ENCODE measurements at regions not wholly inside any gene's neighbourhood (a gene's known extent, or its start where the extent isn't known, plus 50 kb on each side); places are given as distances from the start of the nearest gene placed in this dataset.

DNA sequence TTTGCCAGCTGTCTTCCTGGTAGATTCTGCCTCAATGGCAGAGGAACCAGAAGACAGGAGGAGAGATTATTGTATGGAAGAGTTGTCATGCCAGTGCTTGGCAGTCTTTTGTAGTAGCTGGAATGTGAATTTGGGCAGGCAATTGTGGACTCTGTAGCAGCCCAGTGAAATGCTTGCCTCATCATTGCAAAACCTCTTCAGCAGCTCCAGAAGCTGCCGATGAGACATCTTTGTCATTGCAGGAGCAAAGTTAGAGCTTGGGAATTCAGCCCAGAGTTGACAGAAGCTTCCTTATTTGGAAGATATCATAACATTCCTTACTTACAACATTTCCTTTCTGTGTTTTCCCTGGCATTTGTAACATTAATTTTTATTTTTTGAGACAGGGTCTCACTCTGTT is 1250.9 kb downstream of the CDY2B start:
- no peaks in the 10 kb centered on the region for H3K27me3 ChIP-seq (ENCODE audit: control insufficient read depth in 1 of 2, insufficient read depth in 1 of 2, low read length in 2 of 2)
- no peaks in the 10 kb centered on the region for H3K79me1 ChIP-seq (replicated peaks; ENCODE audit: low read length, poor library complexity, severe bottlenecking)
- H3K4me2 ChIP-seq (ENCODE audit: low read length, poor library complexity, severe bottlenecking) = no peak overlapping the region
- no peak overlapping the region for H2BK5ac ChIP-seq (ENCODE audit: low read depth, low read length, poor library complexity, severe bottlenecking)
- no peaks in the 10 kb centered on the region for H3K9me3 ChIP-seq (ENCODE audit: control insufficient read depth, low read length)
- H3K18ac ChIP-seq (ENCODE audit: low read depth in 1 of 2, low read length in 2 of 2) = no peak overlapping the region
- no peak overlapping the region for H4K91ac ChIP-seq (ENCODE audit: low read length)
- no peak overlapping the region for H2BK120ac ChIP-seq (ENCODE audit: low read depth, low read length)
- no peak overlapping the region for H4K8ac ChIP-seq (ENCODE audit: low read length)
- H3K14ac ChIP-seq (ENCODE audit: low read length in 2 of 2) = no peak overlapping the region
- peak overlapping the region; percentile 53 for H3K27ac ChIP-seq (ENCODE audit: low read length, poor library complexity, severe bottlenecking)
- no peak overlapping the region for H3K4ac ChIP-seq (ENCODE audit: low read depth in 1 of 2, low read length in 2 of 2)
- no peak overlapping the region for H2BK15ac ChIP-seq (ENCODE audit: low read depth, poor library complexity, severe bottlenecking)
- no CpG with 5 or more reads among the region's 1 CpG for WGBS
- H3K4me1 ChIP-seq (ENCODE audit: control insufficient read depth, insufficient read depth, low read depth, low read length) = no peaks in the 10 kb centered on the region
- H2BK12ac ChIP-seq (ENCODE audit: low read length in 2 of 2) = no peak overlapping the region
- H3K23ac ChIP-seq (ENCODE audit: low read length in 2 of 2) = no peak overlapping the region
- H3K36me3 ChIP-seq (ENCODE audit: control insufficient read depth in 1 of 2, insufficient read depth in 2 of 2, low read depth in 1 of 2, low read length in 2 of 2) = no peaks in the 10 kb centered on the region
- H3K9ac ChIP-seq (ENCODE audit: low read length) = no peak overlapping the region
- peak; percentile 29 for DNase-seq
- no peak overlapping the region for H2AK5ac ChIP-seq (ENCODE audit: low read length, severe bottlenecking)
- H2AFZ ChIP-seq (ENCODE audit: low read depth, low read length) = peak overlapping the region; percentile 39
- H3K4me3 ChIP-seq (ENCODE audit: insufficient read depth in 1 of 2, low read depth in 1 of 2, low read length in 2 of 2) = no peak overlapping the region

DNA sequence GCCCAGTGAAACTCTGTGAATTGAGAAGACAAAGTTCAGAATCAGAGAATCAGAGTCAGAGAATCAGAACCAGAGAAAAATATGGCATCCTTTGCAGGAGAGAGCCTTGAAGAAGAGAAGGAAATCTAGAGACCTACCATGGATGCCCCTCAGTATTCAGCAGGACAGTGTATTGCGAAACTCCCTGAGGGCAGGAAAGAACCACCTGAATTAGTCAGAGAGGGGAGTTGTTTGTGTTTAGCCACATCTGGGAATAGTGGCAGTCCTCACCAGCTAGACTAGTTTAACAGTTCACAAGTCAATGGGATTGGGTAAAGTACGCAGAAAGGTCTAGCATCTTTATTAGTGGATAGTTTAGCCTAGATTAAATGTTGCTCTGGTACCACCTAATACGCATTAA is 1252.9 kb downstream of the CDY2B start:
- Histone ChIP-seq H2BK5ac (ENCODE audit: low read depth, low read length, poor library complexity, severe bottlenecking) (no peak overlapping the region), H3K14ac (ENCODE audit: low read length in 2 of 2) (no peak overlapping the region), H4K8ac (ENCODE audit: low read length) (no peak overlapping the region), H2BK120ac (ENCODE audit: low read depth, low read length) (no peak overlapping the region), H3K4me3 (ENCODE audit: insufficient read depth in 1 of 2, low read depth in 1 of 2, low read length in 2 of 2) (no peak overlapping the region), H2BK15ac (ENCODE audit: low read depth, poor library complexity, severe bottlenecking) (no peak overlapping the region), H3K27ac (ENCODE audit: low read length, poor library complexity, severe bottlenecking) (no peak overlapping the region), H3K79me1 (replicated peaks; ENCODE audit: low read length, poor library complexity, severe bottlenecking) (no peaks in the 10 kb centered on the region), H3K4ac (ENCODE audit: low read depth in 1 of 2, low read length in 2 of 2) (no peak overlapping the region), H3K23ac (ENCODE audit: low read length in 2 of 2) (no peak overlapping the region), H2AFZ (ENCODE audit: low read depth, low read length) (no peak overlapping the region), H3K4me2 (ENCODE audit: low read length, poor library complexity, severe bottlenecking) (no peak overlapping the region), H2AK5ac (ENCODE audit: low read length, severe bottlenecking) (no peak overlapping the region), H4K91ac (ENCODE audit: low read length) (no peak overlapping the region), H3K9ac (ENCODE audit: low read length) (no peak overlapping the region), H3K36me3 (ENCODE audit: control insufficient read depth in 1 of 2, insufficient read depth in 2 of 2, low read depth in 1 of 2, low read length in 2 of 2) (no peaks in the 10 kb centered on the region), H3K9me3 (ENCODE audit: control insufficient read depth, low read length) (no peaks in the 10 kb centered on the region), H3K4me1 (ENCODE audit: control insufficient read depth, insufficient read depth, low read depth, low read length) (no peaks in the 10 kb centered on the region), H3K27me3 (ENCODE audit: control insufficient read depth in 1 of 2, insufficient read depth in 1 of 2, low read length in 2 of 2) (no peaks in the 10 kb centered on the region), H3K18ac (ENCODE audit: low read depth in 1 of 2, low read length in 2 of 2) (no peak overlapping the region), H2BK12ac (ENCODE audit: low read length in 2 of 2) (no peak overlapping the region)
- WGBS = 100% methylated on average over 2 of the region's 3 CpGs
- no peak for DNase-seq

DNA sequence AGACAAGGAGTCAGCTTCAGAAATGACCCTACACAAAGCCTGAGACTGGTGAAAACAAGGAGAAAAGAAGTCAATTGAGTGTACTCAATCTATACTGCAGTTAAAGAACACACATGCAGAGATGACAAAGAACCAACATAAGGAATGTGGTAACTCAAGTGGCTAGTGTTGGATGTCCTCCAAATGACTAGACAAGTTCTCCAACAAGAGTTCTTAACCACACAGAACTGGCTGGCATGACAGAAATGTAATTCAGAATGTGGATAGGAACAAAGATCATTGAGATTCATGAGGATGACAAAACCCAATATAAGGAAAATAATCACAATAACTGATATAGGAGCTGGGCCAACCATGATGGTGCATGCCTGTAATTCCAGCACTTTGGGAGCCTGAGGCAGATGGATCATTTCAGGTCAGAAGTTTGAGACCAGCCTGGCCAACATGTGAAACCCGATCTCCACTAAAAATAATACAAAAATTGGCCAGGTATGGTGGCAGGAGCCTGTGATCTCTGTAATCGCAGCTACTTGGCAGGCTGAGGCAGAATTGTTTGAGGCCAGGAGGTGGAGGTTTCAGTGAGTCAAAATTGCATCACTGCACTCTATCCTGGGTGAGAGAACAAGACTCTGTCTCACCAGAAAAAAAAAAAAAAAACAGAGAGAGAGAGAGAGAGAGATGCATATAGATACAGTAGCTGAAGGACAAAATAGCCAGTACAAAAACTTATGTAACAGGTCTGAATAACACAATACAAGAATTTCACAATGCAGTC is 1263.6 kb downstream of the CDY2B start:
- no peak overlapping the region for H2AFZ ChIP-seq (ENCODE audit: low read depth, low read length)
- no peaks in the 10 kb centered on the region for H3K79me1 ChIP-seq (replicated peaks; ENCODE audit: low read length, poor library complexity, severe bottlenecking)
- no CpG with 5 or more reads among the region's 2 CpGs for WGBS
- no peak overlapping the region for H3K4me3 ChIP-seq (ENCODE audit: insufficient read depth in 1 of 2, low read depth in 1 of 2, low read length in 2 of 2)
- H3K9ac ChIP-seq (ENCODE audit: low read length) = no peak overlapping the region
- H2BK12ac ChIP-seq (ENCODE audit: low read length in 2 of 2) = no peak overlapping the region
- H4K91ac ChIP-seq (ENCODE audit: low read length) = no peak overlapping the region
- no peak overlapping the region for H3K14ac ChIP-seq (ENCODE audit: low read length in 2 of 2)
- no peaks in the 10 kb centered on the region for H3K9me3 ChIP-seq (ENCODE audit: control insufficient read depth, low read length)
- H4K8ac ChIP-seq (ENCODE audit: low read length) = no peak overlapping the region
- peak; percentile 45 for DNase-seq
- no peaks in the 10 kb centered on the region for H3K27me3 ChIP-seq (ENCODE audit: control insufficient read depth in 1 of 2, insufficient read depth in 1 of 2, low read length in 2 of 2)
- no peak overlapping the region for H3K4ac ChIP-seq (ENCODE audit: low read depth in 1 of 2, low read length in 2 of 2)
- H3K4me1 ChIP-seq (ENCODE audit: control insufficient read depth, insufficient read depth, low read depth, low read length) = peaks cover 2% of the 10 kb centered on the region
- H3K36me3 ChIP-seq (ENCODE audit: control insufficient read depth in 1 of 2, insufficient read depth in 2 of 2, low read depth in 1 of 2, low read length in 2 of 2) = no peaks in the 10 kb centered on the region
- no peak overlapping the region for H3K23ac ChIP-seq (ENCODE audit: low read length in 2 of 2)
- H3K4me2 ChIP-seq (ENCODE audit: low read length, poor library complexity, severe bottlenecking) = no peak overlapping the region
- no peak overlapping the region for H3K18ac ChIP-seq (ENCODE audit: low read depth in 1 of 2, low read length in 2 of 2)
- H2BK15ac ChIP-seq (ENCODE audit: low read depth, poor library complexity, severe bottlenecking) = no peak overlapping the region
- H3K27ac ChIP-seq (ENCODE audit: low read length, poor library complexity, severe bottlenecking) = no peak overlapping the region
- H2BK120ac ChIP-seq (ENCODE audit: low read depth, low read length) = no peak overlapping the region
- no peak overlapping the region for H2BK5ac ChIP-seq (ENCODE audit: low read depth, low read length, poor library complexity, severe bottlenecking)
- no peak overlapping the region for H2AK5ac ChIP-seq (ENCODE audit: low read length, severe bottlenecking)

DNA sequence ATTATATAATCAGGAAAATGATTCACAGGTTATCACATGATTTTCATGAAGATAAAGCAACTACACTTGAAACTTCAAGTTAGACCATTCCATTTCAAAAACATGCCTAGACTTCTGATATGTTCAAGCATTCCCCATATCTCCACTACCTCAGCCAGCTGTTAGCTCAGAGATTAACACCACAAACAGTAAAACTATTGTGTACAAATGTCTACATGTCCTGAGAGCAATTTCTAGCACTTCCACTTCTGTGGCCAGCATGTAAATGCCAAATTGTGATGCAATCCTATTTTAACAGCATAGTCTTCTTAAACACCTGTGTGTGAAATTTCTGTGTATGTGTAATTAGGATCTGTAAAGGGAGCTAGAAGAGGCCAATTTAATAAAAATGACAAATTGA is 1271.3 kb downstream of the CDY2B start:
- H2BK15ac ChIP-seq (ENCODE audit: low read depth, poor library complexity, severe bottlenecking) = no peak overlapping the region
- H3K9me3 ChIP-seq (ENCODE audit: control insufficient read depth, low read length) = no peaks in the 10 kb centered on the region
- no peak overlapping the region for H3K23ac ChIP-seq (ENCODE audit: low read length in 2 of 2)
- no peak overlapping the region for H2BK5ac ChIP-seq (ENCODE audit: low read depth, low read length, poor library complexity, severe bottlenecking)
- no peak overlapping the region for H3K4me2 ChIP-seq (ENCODE audit: low read length, poor library complexity, severe bottlenecking)
- H3K9ac ChIP-seq (ENCODE audit: low read length) = no peak overlapping the region
- no peak overlapping the region for H2BK12ac ChIP-seq (ENCODE audit: low read length in 2 of 2)
- no peaks in the 10 kb centered on the region for H3K27me3 ChIP-seq (ENCODE audit: control insufficient read depth in 1 of 2, insufficient read depth in 1 of 2, low read length in 2 of 2)
- no peak overlapping the region for H3K4me3 ChIP-seq (ENCODE audit: insufficient read depth in 1 of 2, low read depth in 1 of 2, low read length in 2 of 2)
- H2BK120ac ChIP-seq (ENCODE audit: low read depth, low read length) = no peak overlapping the region
- no peak overlapping the region for H3K14ac ChIP-seq (ENCODE audit: low read length in 2 of 2)
- H2AK5ac ChIP-seq (ENCODE audit: low read length, severe bottlenecking) = no peak overlapping the region
- H3K36me3 ChIP-seq (ENCODE audit: control insufficient read depth in 1 of 2, insufficient read depth in 2 of 2, low read depth in 1 of 2, low read length in 2 of 2) = no peaks in the 10 kb centered on the region
- H3K4me1 ChIP-seq (ENCODE audit: control insufficient read depth, insufficient read depth, low read depth, low read length) = no peaks in the 10 kb centered on the region
- H3K27ac ChIP-seq (ENCODE audit: low read length, poor library complexity, severe bottlenecking) = no peak overlapping the region
- DNase-seq = no peak
- H4K91ac ChIP-seq (ENCODE audit: low read length) = no peak overlapping the region
- H3K18ac ChIP-seq (ENCODE audit: low read depth in 1 of 2, low read length in 2 of 2) = no peak overlapping the region
- H4K8ac ChIP-seq (ENCODE audit: low read length) = no peak overlapping the region
- H2AFZ ChIP-seq (ENCODE audit: low read depth, low read length) = no peak overlapping the region
- H3K79me1 ChIP-seq (replicated peaks; ENCODE audit: low read length, poor library complexity, severe bottlenecking) = no peaks in the 10 kb centered on the region
- H3K4ac ChIP-seq (ENCODE audit: low read depth in 1 of 2, low read length in 2 of 2) = no peak overlapping the region
